Psoas muscle (tissue), 7 donors: ENCODE measurements at regions not wholly inside any gene's neighbourhood (a gene's known extent, or its start where the extent isn't known, plus 50 kb on each side); places are given as distances from the start of the nearest gene placed in this dataset.

ENCODE experiments used
- ATAC-seq, 4 donors: fragments of 200-7000 bp; cut with Tn5 transposase; one replicate each; pipeline ENCODE4 v1.9.1; 2020; ENCODE audit warnings: moderate library complexity in 3 of 4, mild to moderate bottlenecking in 2 of 4
- DNase-seq, 2 donors: peaks; one replicate each; pipeline ENCODE4 v3.0.0-alpha.2; 2020
- H3K27ac ChIP-seq: fragments of 200-600 bp; one replicate; pipeline ENCODE4 v1.8.0; 2022
- H3K27me3 ChIP-seq, 3 donors: fragments of 200-600 bp in 1 of 3; one replicate each; pipeline versions ENCODE4 v1.6.1 to v1.8.0; 2013 to 2022; ENCODE audit warnings: low read length in 2 of 3, mild to moderate bottlenecking in 2 of 3, moderate library complexity in 1 of 3; ENCODE audit not compliant: insufficient read depth in 3 of 3
- H3K36me3 ChIP-seq, 2 donors: fragments of 200-600 bp in 1 of 2; one replicate each; pipeline versions ENCODE4 v1.6.1 to v1.8.0; 2013 to 2022; ENCODE audit warnings: low read depth in 1 of 2, mild to moderate bottlenecking in 1 of 2, moderate library complexity in 1 of 2; ENCODE audit not compliant: insufficient read depth in 1 of 2
- H3K4me1 ChIP-seq: fragments of 200-600 bp; one replicate; pipeline ENCODE4 v1.8.0; 2022
- H3K4me3 ChIP-seq: fragments of 200-600 bp; one replicate; pipeline ENCODE4 v1.8.0; 2022; ENCODE audit warnings: mild to moderate bottlenecking
- H3K9me3 ChIP-seq: fragments of 200-600 bp; one replicate; pipeline ENCODE4 v1.8.0; 2022
- WGBS, 3 donors: extraction: QIAGEN DNeasy Blood & Tissue Kit; methylation state at CpG; one replicate each; pipeline versions ENCODE4 v1.1.6 to v1.1.7; 2013; 5-methylcytosine and 5-hydroxymethylcytosine counted together
- intact Hi-C, 2 donors: fragments of 100-400 bp; cut with DNase I; formaldehyde crosslinking; loops; one replicate each; pipeline versions ENCODE4 v1.11.0 to v1.14.2; 2022
- TF ChIP-seq, protein P1 (sequence below): fragments of 200-600 bp; IDR thresholded peaks from one replicate; pipeline ENCODE4 v1.8.0; 2022; ENCODE audit warnings: antibody characterized with exemption
- donor health status: healthy with polysubstance abuse.
- donor health status: DM: no; HTN: no; CAD: no; lungs with moderate emphysema.
- donor health status: Bipolar disorder and iron deficiency.
- donor health status: healthy.
- donor health status: DM: yes; HTN: yes; CAD: no.
- donor health status: DM: no; HTN: no; CAD: no.
- donor health status: DM: yes; HTN: yes; CAD: no.

DNA sequence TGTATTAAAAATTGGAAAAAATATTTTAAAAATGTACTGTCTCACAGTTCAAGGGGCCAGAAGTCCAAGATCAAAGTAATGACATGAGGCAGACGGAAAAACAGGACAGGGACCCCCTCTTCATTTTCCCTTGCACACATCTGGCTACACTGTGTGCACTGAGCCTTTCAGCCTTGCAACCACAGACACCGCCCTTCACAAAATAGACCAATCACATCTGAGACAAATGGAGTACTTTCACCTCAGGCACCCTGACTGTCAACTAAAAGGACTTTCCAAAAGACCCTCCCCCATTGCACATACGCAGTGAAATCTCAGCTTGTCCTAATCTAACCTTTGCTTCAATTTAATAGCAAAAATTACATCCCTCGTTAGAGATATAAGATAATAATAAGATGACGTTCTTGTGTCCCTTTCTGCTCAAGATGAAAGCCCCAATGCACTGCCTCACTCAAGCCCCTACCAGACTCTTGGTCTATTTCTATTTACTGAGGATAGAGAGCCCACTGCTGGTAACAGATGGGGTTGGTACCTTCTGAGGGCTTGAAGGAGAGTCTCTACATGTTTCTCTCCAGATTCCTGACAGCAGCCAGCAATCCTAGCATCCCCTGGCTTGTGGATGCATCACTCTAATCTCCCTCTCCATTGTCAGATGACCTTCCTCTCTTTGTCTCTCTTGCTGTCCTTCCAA, 514.8 kb upstream of the ADAMTS16 start:
- intact Hi-C loops, result no loop called here
- Histone ChIP-seq H3K36me3 (no peaks in the 10 kb centered on the region), H3K27ac (no peak overlapping the region), H3K9me3 (no peaks in the 10 kb centered on the region), H3K4me3 (no peak overlapping the region), H3K27me3 (no peaks in the 10 kb centered on the region), H3K4me1 (no peaks in the 10 kb centered on the region)
- TF ChIP-seq, protein P1, sequence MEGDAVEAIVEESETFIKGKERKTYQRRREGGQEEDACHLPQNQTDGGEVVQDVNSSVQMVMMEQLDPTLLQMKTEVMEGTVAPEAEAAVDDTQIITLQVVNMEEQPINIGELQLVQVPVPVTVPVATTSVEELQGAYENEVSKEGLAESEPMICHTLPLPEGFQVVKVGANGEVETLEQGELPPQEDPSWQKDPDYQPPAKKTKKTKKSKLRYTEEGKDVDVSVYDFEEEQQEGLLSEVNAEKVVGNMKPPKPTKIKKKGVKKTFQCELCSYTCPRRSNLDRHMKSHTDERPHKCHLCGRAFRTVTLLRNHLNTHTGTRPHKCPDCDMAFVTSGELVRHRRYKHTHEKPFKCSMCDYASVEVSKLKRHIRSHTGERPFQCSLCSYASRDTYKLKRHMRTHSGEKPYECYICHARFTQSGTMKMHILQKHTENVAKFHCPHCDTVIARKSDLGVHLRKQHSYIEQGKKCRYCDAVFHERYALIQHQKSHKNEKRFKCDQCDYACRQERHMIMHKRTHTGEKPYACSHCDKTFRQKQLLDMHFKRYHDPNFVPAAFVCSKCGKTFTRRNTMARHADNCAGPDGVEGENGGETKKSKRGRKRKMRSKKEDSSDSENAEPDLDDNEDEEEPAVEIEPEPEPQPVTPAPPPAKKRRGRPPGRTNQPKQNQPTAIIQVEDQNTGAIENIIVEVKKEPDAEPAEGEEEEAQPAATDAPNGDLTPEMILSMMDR, result no peak
- 85 to 90% (median 89%) methylated on average over 5 of the region's 5 CpGs for WGBS, 3 donors
- no peak for DNase-seq
- no peak for ATAC-seq

DNA sequence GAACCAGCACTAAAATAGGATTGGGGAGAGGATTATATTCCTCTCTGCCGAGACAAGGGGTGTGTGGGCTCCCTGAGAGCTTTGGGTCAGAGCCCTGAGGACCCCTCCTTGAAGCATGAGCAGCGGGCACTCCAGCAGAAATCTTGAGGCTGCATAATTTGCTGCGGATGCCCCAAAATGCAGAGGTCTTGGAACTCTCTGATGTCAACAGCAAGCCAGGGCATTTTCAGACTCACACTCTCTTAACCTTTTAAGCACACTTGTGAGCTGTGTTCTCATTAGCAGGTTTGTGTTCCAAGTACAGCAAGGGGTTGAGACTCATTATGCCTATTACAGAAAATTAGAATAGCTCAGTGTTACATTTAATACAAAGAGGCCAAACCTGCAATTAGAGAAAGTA, 513.0 kb upstream of the ADAMTS16 start:
- Histone ChIP-seq H3K27me3 (no peaks in the 10 kb centered on the region), H3K9me3 (no peaks in the 10 kb centered on the region), H3K4me1 (no peaks in the 10 kb centered on the region), H3K4me3 (no peak overlapping the region), H3K36me3 (no peaks in the 10 kb centered on the region), H3K27ac (no peak overlapping the region)
- TF ChIP-seq, protein P1, result no peak
- DNase-seq, result no peak
- WGBS, 3 donors, result 29 to 39% (median 32%) methylated on average over 3 of the region's 3 CpGs
- intact Hi-C loops, result no loop called here
- ATAC-seq, result no peak

DNA sequence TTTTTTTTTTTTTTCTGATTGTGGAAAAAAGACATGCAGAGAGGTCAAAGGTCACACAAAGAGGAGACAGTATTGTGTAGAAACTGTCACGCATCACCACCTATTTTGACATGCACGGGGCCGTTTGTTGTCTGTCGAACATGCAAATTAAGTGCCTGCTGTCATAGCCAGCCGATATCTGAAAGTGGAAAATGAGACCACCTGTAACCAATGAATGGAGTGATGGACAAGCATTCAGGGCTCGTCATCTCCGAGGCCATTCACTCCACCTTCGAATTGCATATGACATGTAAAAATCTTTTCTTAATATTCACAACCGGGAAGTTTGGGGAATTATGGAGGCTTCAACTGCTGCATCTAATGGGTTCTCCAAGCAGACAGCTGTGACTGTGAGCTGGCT, 512.2 kb upstream of the ADAMTS16 start:
- Histone ChIP-seq H3K27me3 (no peaks in the 10 kb centered on the region), H3K27ac (no peak overlapping the region), H3K4me1 (no peaks in the 10 kb centered on the region), H3K4me3 (no peak overlapping the region), H3K9me3 (no peaks in the 10 kb centered on the region), H3K36me3 (no peaks in the 10 kb centered on the region)
- intact Hi-C loops, result no loop called here
- WGBS, 3 donors, result 23 to 31% (median 30%) methylated on average over 9 of the region's 9 CpGs
- TF ChIP-seq, protein P1, result no peak
- DNase-seq, result no peak
- ATAC-seq, result no peak

DNA sequence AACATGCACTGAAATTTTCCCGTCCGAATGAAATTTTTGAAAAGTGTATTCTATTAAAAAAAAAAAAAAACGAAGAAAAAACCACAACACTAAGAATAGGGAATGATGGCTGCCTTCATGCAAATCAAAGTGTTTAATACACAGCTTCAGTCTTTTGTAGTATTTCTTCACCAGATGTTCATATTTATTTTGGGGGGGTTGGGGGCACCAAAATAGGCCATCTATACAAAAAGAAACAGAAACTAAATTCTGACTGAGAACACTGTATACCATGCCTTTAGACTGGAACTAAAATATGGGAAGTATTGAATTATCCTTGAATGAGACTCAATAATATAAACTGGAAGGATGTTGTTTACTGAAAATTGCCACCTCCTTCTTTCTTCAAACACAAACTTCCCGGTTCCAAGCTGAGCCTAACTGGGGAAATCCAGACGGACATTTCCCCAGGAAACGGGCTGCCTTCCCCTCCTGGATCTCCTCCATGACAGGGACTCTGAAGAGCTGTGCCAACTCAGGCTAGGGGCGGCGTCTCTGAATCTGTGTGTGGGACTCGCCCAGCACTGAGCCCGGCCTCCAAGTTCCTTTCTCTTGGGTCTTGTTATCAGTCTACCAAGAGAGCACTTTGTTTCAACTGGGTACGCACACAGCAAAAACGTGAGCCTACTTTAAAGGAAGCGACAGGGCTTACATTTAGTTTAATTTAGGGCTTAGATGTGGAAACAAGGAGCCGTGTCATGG, 511.3 kb upstream of the ADAMTS16 start:
- DNase-seq (no peak), ATAC-seq (no peak)
- Histone ChIP-seq H3K4me1 (no peaks in the 10 kb centered on the region), H3K36me3 (no peaks in the 10 kb centered on the region), H3K27ac (no peak overlapping the region), H3K4me3 (no peak overlapping the region), H3K27me3 (no peaks in the 10 kb centered on the region), H3K9me3 (no peaks in the 10 kb centered on the region)
- intact Hi-C loops, result no loop called here
- 31 to 46% (median 36%) methylated on average over 14 of the region's 14 CpGs for WGBS, 3 donors
- TF ChIP-seq, protein P1, result no peak
